Thyroid gland (tissue), 4 donors: ENCODE measurements at regions not wholly inside any gene's neighbourhood (a gene's known extent, or its start where the extent isn't known, plus 50 kb on each side); places are given as distances from the start of the nearest gene placed in this dataset.

Experiments
- POLR2A ChIP-seq, 2 donors: fragments of 450-650 bp; IDR thresholded peaks; one replicate each; pipeline ENCODE4 v1.6.1; 2017; ENCODE audit warnings: antibody characterized with exemption in 2 of 2, mild to moderate bottlenecking in 2 of 2, moderate library complexity in 1 of 2
- TF ChIP-seq, protein P1 (sequence below), 6 experiments: fragments of 200-600 bp in 3 of 6; fragments of 450-650 bp in 3 of 6; sonication (generic) in 3 of 6; IDR thresholded peaks; one replicate each; pipeline ENCODE4 v1.5.1; 2016 to 2019; ENCODE audit warnings: antibody characterized with exemption in 6 of 6, mild to moderate bottlenecking in 2 of 6, inconsistent platforms in 1 of 6, moderate library complexity in 1 of 6

DNA sequence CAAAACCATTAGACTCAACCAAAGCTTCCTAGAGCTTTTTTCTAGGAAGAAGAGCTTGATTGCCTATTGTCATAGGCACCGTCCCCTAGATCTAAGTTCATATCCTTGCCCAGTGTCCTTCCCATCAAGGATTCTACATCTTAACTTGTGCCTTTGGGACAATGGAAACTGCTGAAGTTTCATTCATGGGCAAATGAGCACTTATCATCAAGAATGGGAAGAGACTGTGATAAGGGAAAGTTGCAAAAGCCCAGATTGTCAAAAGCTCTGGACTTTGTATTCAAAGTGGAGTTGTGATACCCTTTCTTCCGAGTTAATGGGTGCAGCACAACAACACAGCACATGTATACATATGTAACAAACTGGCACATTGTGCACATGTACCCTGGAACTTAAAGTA lies 503.0 kb upstream of the KLHL29 start:
- TF ChIP-seq, protein P1, sequence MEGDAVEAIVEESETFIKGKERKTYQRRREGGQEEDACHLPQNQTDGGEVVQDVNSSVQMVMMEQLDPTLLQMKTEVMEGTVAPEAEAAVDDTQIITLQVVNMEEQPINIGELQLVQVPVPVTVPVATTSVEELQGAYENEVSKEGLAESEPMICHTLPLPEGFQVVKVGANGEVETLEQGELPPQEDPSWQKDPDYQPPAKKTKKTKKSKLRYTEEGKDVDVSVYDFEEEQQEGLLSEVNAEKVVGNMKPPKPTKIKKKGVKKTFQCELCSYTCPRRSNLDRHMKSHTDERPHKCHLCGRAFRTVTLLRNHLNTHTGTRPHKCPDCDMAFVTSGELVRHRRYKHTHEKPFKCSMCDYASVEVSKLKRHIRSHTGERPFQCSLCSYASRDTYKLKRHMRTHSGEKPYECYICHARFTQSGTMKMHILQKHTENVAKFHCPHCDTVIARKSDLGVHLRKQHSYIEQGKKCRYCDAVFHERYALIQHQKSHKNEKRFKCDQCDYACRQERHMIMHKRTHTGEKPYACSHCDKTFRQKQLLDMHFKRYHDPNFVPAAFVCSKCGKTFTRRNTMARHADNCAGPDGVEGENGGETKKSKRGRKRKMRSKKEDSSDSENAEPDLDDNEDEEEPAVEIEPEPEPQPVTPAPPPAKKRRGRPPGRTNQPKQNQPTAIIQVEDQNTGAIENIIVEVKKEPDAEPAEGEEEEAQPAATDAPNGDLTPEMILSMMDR (IDR thresholded peaks at IDR 0.05) = no peak
- TF ChIP-seq POLR2A (IDR thresholded peaks at IDR 0.05) = no peak
